GM18508 (cell line): ENCODE measurements at regions not wholly inside any gene's neighbourhood (a gene's known extent, or its start where the extent isn't known, plus 50 kb on each side); places are given as distances from the start of the nearest gene placed in this dataset.
"Not testable (repeated sequence)": the region's sequence is repeated elsewhere in the genome, so short reads cannot be mapped to it uniquely, and the experiment has no call there.

Experiments
- ATAC-seq: cut with Tn5 transposase; IDR thresholded peaks from one replicate; pipeline ENCODE4 v1.9.1; 2021; ENCODE audit warnings: moderate number of reproducible peaks; ENCODE audit not compliant: insufficient read depth, unreplicated experiment

- ATAC-seq = no peak
Observed at GRCh38 chr4:158958489-158959270, 144.2 kb upstream of the RAPGEF2 start.

- no peak for ATAC-seq
Observed at GRCh38 chr4:158962393-158962792, 140.5 kb upstream of the RAPGEF2 start.

- ATAC-seq = not testable (repeated sequence)
Observed at GRCh38 chr4:158963282-158963681, 139.6 kb upstream of the RAPGEF2 start.

GRCh38 chr4:158964114-158964727 lies 138.7 kb upstream of the RAPGEF2 start:
- ATAC-seq = no peak

- no peak for ATAC-seq
Observed at GRCh38 chr4:158964728-158965124, 138.2 kb upstream of the RAPGEF2 start.

- no peak for ATAC-seq
Observed at GRCh38 chr4:158965226-158965625, 137.7 kb upstream of the RAPGEF2 start.

- ATAC-seq = no peak
Observed at GRCh38 chr4:158966091-158966490, 136.8 kb upstream of the RAPGEF2 start.

GRCh38 chr4:158968961-158969360 lies 133.9 kb upstream of the RAPGEF2 start:
- ATAC-seq = no peak

GRCh38 chr4:158970812-158971211 lies 132.1 kb upstream of the RAPGEF2 start:
- ATAC-seq = no peak

- not testable (repeated sequence) for ATAC-seq
Observed at GRCh38 chr4:158974438-158974837, 128.4 kb upstream of the RAPGEF2 start.

GRCh38 chr4:158980711-158981110 lies 122.2 kb upstream of the RAPGEF2 start:
- not testable (repeated sequence) for ATAC-seq

GRCh38 chr4:158991534-158992155 lies 111.2 kb upstream of the RAPGEF2 start:
- no peak for ATAC-seq

GRCh38 chr4:158993891-158994290 lies 109.0 kb upstream of the RAPGEF2 start:
- ATAC-seq = no peak

- ATAC-seq = no peak
Observed at GRCh38 chr4:158995040-158995439, 107.8 kb upstream of the RAPGEF2 start.

- no peak for ATAC-seq
Observed at GRCh38 chr4:158995965-158996364, 106.9 kb upstream of the RAPGEF2 start.

- no peak for ATAC-seq
Observed at GRCh38 chr4:158996669-158997074, 106.2 kb upstream of the RAPGEF2 start.

GRCh38 chr4:158997660-158998349 lies 105.1 kb upstream of the RAPGEF2 start:
- no peak for ATAC-seq

GRCh38 chr4:158998624-158999023 lies 104.3 kb upstream of the RAPGEF2 start:
- ATAC-seq = no peak

GRCh38 chr4:158999166-158999682 lies 103.7 kb upstream of the RAPGEF2 start:
- no peak for ATAC-seq

GRCh38 chr4:158999849-159000248 lies 103.0 kb upstream of the RAPGEF2 start:
- no peak for ATAC-seq

- no peak for ATAC-seq
Observed at GRCh38 chr4:159002950-159003349, 99.9 kb upstream of the RAPGEF2 start.
